HCT116 (cell line): ENCODE measurements at regions not wholly inside any gene's neighbourhood (a gene's known extent, or its start where the extent isn't known, plus 50 kb on each side); places are given as distances from the start of the nearest gene placed in this dataset.

Experiments used
- ATAC-seq: fragments of 200-7000 bp; cut with Tn5 transposase; 2 replicates; pipeline ENCODE4 v1.9.1; 2020; ENCODE audit warnings: mild to moderate bottlenecking, moderate library complexity
- BruUV-seq: library from RNA; stranded (reverse); fragments of 400-500 nt; replicated peaks from 2 replicates; lab custom pipeline; 2021; lab: Mats Ljungman, UMichigan
- CTCF ChIA-PET: fragments of 300-600 bp; sonication (Branson Sonifier 250); formaldehyde crosslinking; loops from one replicate; lab custom pipeline; 2021; ENCODE audit warnings: antibody characterized with exemption; lab: Charles Lee
- POLR2A ChIA-PET: fragments of 300-600, 350-600 bp; sonication (Branson Sonifier 250); formaldehyde crosslinking; loops from one replicate; lab custom pipeline; 2021; ENCODE audit warnings: antibody characterized with exemption; lab: Charles Lee
- RAD21 ChIA-PET, 2 experiments: fragments of 300-600 bp; sonication (Branson Sonifier 250); formaldehyde crosslinking; loops; one replicate each; lab custom pipeline; 2023; ENCODE audit warnings: low total read pairs in 2 of 2; ENCODE audit not compliant: uncharacterized antibody in 2 of 2, unreplicated experiment in 2 of 2, low non-redundant PET in 1 of 2; lab: Charles Lee
- DNase-seq: peaks from one replicate; pipeline ENCODE4 v3.0.0-alpha.2; 2010; ENCODE audit warnings: low read depth, low spot score
- H2AFZ ChIP-seq: fragments of 200-600 bp; shearing (Covaris generic), sonication (generic); 2 replicates; pipeline ENCODE4 v1.6.1; 2017; ENCODE audit warnings: low read depth, mixed run types, mixed read lengths, antibody characterized with exemption, low read length; ENCODE audit not compliant: poor library complexity, severe bottlenecking
- H3K27ac ChIP-seq: 2 replicates; pipeline ENCODE4 v1.5.1; 2012; ENCODE audit warnings: low read depth, low read length
- H3K27me3 ChIP-seq: fragments of 200-600 bp; sonication (generic); 2 replicates; pipeline ENCODE4 v1.6.1; 2016; ENCODE audit warnings: mixed run types, low read length, mixed read lengths; ENCODE audit not compliant: insufficient read depth
- H3K36me3 ChIP-seq, 2 experiments: fragments of 200-500 bp in 1 of 2; fragments of 200-600 bp in 1 of 2; sonication (Bioruptor generic) in 1 of 2; sonication (generic) in 1 of 2; 2 replicates each; pipeline versions ENCODE4 v1.5.1 to v1.6.1; 2014 to 2016; ENCODE audit warnings: low read length in 2 of 2, inconsistent platforms in 1 of 2, mixed read lengths in 1 of 2, mixed run types in 1 of 2; ENCODE audit not compliant: insufficient read depth in 2 of 2, control insufficient read depth in 1 of 2
- H3K4me1 ChIP-seq, 2 experiments: fragments of 200-600 bp in 1 of 2; sonication (generic) in 1 of 2; 2 replicates each; pipeline versions ENCODE4 v1.5.1 to v1.6.1; 2012 to 2017; ENCODE audit warnings: low read length in 2 of 2, inconsistent platforms in 1 of 2, mild to moderate bottlenecking in 1 of 2, mixed read lengths in 1 of 2, mixed run types in 1 of 2, moderate library complexity in 1 of 2; ENCODE audit not compliant: insufficient read depth in 2 of 2, control insufficient read depth in 1 of 2
- H3K4me2 ChIP-seq: fragments of 200-600 bp; sonication (generic); 2 replicates; pipeline ENCODE4 v1.6.1; 2017; ENCODE audit warnings: mixed run types, low read length, mixed read lengths
- H3K4me3 ChIP-seq, 2 experiments: fragments of 200-600 bp in 1 of 2; sonication (generic) in 1 of 2; replicated peaks in 1 of 2; 2 replicates each; pipeline ENCODE4 v1.5.1; 2011 to 2016; ENCODE audit warnings: low read length in 2 of 2, control low read depth in 1 of 2, low read depth in 1 of 2, mild to moderate bottlenecking in 1 of 2, mixed read lengths in 1 of 2, mixed run types in 1 of 2
- H3K79me2 ChIP-seq: fragments of 200-600 bp; sonication (generic); 2 replicates; pipeline ENCODE4 v1.6.1; 2017; ENCODE audit warnings: mild to moderate bottlenecking, mixed run types, low read length, moderate library complexity, mixed read lengths; ENCODE audit not compliant: insufficient read depth
- H3K9ac ChIP-seq: fragments of 200-600 bp; sonication (generic); 2 replicates; pipeline ENCODE4 v1.6.1; 2016; ENCODE audit warnings: low read length, mixed read lengths
- H3K9me2 ChIP-seq: fragments of 200-600 bp; sonication (generic), shearing (Covaris generic); 2 replicates; pipeline ENCODE4 v1.6.1; 2017; ENCODE audit warnings: mixed run types, mild to moderate bottlenecking, moderate library complexity; ENCODE audit not compliant: insufficient read depth
- H3K9me3 ChIP-seq, 2 experiments: fragments of 200-500 bp in 1 of 2; fragments of 200-600 bp in 1 of 2; sonication (Bioruptor generic) in 1 of 2; sonication (generic) in 1 of 2; 2 replicates each; pipeline ENCODE4 v1.6.1; 2014 to 2017; ENCODE audit warnings: low read length in 2 of 2, mixed read lengths in 2 of 2, inconsistent platforms in 1 of 2, low read depth in 1 of 2, mild to moderate bottlenecking in 1 of 2, mixed run types in 1 of 2, moderate library complexity in 1 of 2; ENCODE audit not compliant: control insufficient read depth in 1 of 2, insufficient read depth in 1 of 2
- H4K20me1 ChIP-seq: fragments of 200-600 bp; sonication (generic), shearing (Covaris generic); 2 replicates; pipeline ENCODE4 v1.6.1; 2017; ENCODE audit warnings: mixed run types, mild to moderate bottlenecking, moderate library complexity; ENCODE audit not compliant: insufficient read depth
- CBX3 ChIP-seq: IDR thresholded peaks from 2 replicates; pipeline ENCODE4 v1.6.1; 2012; ENCODE audit warnings: low read depth
- ELF1 ChIP-seq: IDR thresholded peaks from 2 replicates; pipeline ENCODE4 v1.6.1; 2012; ENCODE audit warnings: low read depth, borderline replicate concordance
- EZH2 ChIP-seq: fragments of 200-600 bp; sonication (generic); IDR thresholded peaks from 2 replicates; pipeline ENCODE4 v1.6.1; 2017; ENCODE audit warnings: antibody characterized with exemption, mixed run types
- EZH2phosphoT487 ChIP-seq: fragments of 200-600 bp; IDR thresholded peaks from 2 replicates; pipeline ENCODE4 v1.6.1; 2018; ENCODE audit warnings: antibody characterized with exemption, borderline replicate concordance
- MAX ChIP-seq: IDR thresholded peaks from 2 replicates; pipeline ENCODE4 v1.6.1; 2012
- POLR2A ChIP-seq: IDR thresholded peaks from 2 replicates; pipeline ENCODE4 v1.7.0; 2011; ENCODE audit warnings: borderline replicate concordance; ENCODE audit not compliant: insufficient read depth, insufficient read length; ENCODE audit errors: extremely low read depth
- POLR2AphosphoS5 ChIP-seq: IDR thresholded peaks from 2 replicates; pipeline ENCODE4 v1.6.1; 2011; ENCODE audit warnings: mild to moderate bottlenecking, low read depth, low read length, moderate library complexity
- SIN3A ChIP-seq: IDR thresholded peaks from 2 replicates; pipeline ENCODE4 v1.6.1; 2012; ENCODE audit warnings: low read depth
- SP1 ChIP-seq: IDR thresholded peaks from 2 replicates; pipeline ENCODE4 v1.6.1; 2012; ENCODE audit warnings: low read depth
- SRF ChIP-seq: IDR thresholded peaks from 2 replicates; pipeline ENCODE4 v1.6.1; 2012; ENCODE audit warnings: low read depth
- YY1 ChIP-seq: IDR thresholded peaks from 2 replicates; pipeline ENCODE4 v1.6.1; 2011; ENCODE audit warnings: low read length, low read depth, moderate library complexity, mild to moderate bottlenecking; ENCODE audit not compliant: insufficient replicate concordance; ENCODE audit errors: extremely low read depth
- ZBTB33 ChIP-seq: IDR thresholded peaks from 2 replicates; pipeline ENCODE4 v1.6.1; 2011; ENCODE audit warnings: mild to moderate bottlenecking, low read length, moderate library complexity; ENCODE audit not compliant: insufficient replicate concordance; ENCODE audit errors: extremely low read depth
- ZNF274 ChIP-seq: fragments of 200-500 bp; sonication (Bioruptor generic); IDR thresholded peaks from 2 replicates; pipeline ENCODE4 v1.6.1; 2014; ENCODE audit warnings: mild to moderate bottlenecking, low read depth, low read length, inconsistent platforms
- intact Hi-C: fragments of 100-400 bp; cut with micrococcal nuclease; formaldehyde crosslinking; loops from 2 replicates; pipeline ENCODE4 v1.10.0; 2022
- TF ChIP-seq, protein P1 (sequence below): IDR thresholded peaks from 2 replicates; pipeline ENCODE4 v1.6.1; 2012
- TF ChIP-seq, protein P2 (sequence below): IDR thresholded peaks from 2 replicates; pipeline ENCODE4 v1.6.1; 2012; ENCODE audit warnings: low read depth

GRCh38 chr1:101455166-101455565, 218.3 kb downstream of the S1PR1 start:
- no peak overlapping the region for H3K4me2 ChIP-seq
- CTCF ChIA-PET, result interaction anchor here (0.9 to 1.2 kb wide), 2 partner anchors 11 to 146 kb away, joined by 3 to 5 read pairs; no protein-coding TSS in a partner anchor
- H3K9me2 ChIP-seq, result no peaks in the 10 kb centered on the region
- no peaks in the 10 kb centered on the region for H3K27me3 ChIP-seq
- H3K79me2 ChIP-seq, result no peaks in the 10 kb centered on the region
- H3K4me3 ChIP-seq, result no peak overlapping the region
- H3K27ac ChIP-seq, result no peak overlapping the region
- no peak for ATAC-seq
- H2AFZ ChIP-seq, result no peak overlapping the region
- no peak for TF ChIP-seq EZH2phosphoT487
- TF ChIP-seq YY1, result no peak
- TF ChIP-seq, protein P1, sequence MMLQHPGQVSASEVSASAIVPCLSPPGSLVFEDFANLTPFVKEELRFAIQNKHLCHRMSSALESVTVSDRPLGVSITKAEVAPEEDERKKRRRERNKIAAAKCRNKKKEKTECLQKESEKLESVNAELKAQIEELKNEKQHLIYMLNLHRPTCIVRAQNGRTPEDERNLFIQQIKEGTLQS, result no peak
- no peak for TF ChIP-seq ELF1
- no peak for TF ChIP-seq SP1
- TF ChIP-seq EZH2, result no peak
- TF ChIP-seq CBX3, result no peak
- no peak for TF ChIP-seq SIN3A
- no peak for TF ChIP-seq POLR2AphosphoS5
- POLR2A ChIA-PET, result no interaction called here
- BruUV-seq, result no TSS peak
- no peak for DNase-seq
- H4K20me1 ChIP-seq, result no peaks in the 10 kb centered on the region
- H3K9ac ChIP-seq, result no peak overlapping the region
- H3K4me1 ChIP-seq, result no peaks in the 10 kb centered on the region
- RAD21 ChIA-PET, result no interaction called here
- no peaks in the 10 kb centered on the region for H3K36me3 ChIP-seq
- no peaks in the 10 kb centered on the region for H3K9me3 ChIP-seq
- intact Hi-C loops, result no loop called here

DNA sequence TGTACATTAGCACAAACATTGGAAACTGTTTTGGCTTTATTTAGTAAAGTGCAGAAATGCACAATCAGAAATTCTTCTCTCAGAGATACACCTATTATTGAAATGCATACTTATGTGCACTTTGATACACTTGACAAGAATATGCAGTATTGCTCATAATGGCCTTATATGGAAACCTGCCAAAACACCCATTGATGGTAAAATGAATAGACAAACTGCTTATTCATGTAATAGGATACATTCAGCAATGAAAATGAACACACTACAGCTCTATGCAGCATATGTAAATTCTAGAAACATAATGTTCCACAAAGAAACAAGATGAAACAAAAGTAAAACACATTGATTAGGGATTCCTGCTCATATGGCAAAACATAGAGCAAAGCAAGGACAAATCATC, 223.9 kb downstream of the S1PR1 start:
- Histone ChIP-seq H3K4me1 (no peaks in the 10 kb centered on the region), H2AFZ (no peak overlapping the region), H3K9me2 (no peaks in the 10 kb centered on the region), H3K4me3 (no peak overlapping the region), H3K9me3 (no peaks in the 10 kb centered on the region), H3K27me3 (no peaks in the 10 kb centered on the region), H3K36me3 (no peaks in the 10 kb centered on the region), H4K20me1 (no peaks in the 10 kb centered on the region), H3K79me2 (no peaks in the 10 kb centered on the region), H3K27ac (no peak overlapping the region), H3K4me2 (no peak overlapping the region), H3K9ac (no peak overlapping the region)
- intact Hi-C loops, result no loop called here
- ATAC-seq, result no peak
- DNase-seq, result no peak
- BruUV-seq, result no TSS peak
- ChIA-PET CTCF (no interaction called here), POLR2A (no interaction called here), RAD21 (no interaction called here)
- no peak for TF ChIP-seq ZNF274
- TF ChIP-seq POLR2A, result no peak
- no peak for TF ChIP-seq EZH2phosphoT487
- TF ChIP-seq SRF, result no peak
- TF ChIP-seq ZBTB33, result no peak
- TF ChIP-seq, protein P2, sequence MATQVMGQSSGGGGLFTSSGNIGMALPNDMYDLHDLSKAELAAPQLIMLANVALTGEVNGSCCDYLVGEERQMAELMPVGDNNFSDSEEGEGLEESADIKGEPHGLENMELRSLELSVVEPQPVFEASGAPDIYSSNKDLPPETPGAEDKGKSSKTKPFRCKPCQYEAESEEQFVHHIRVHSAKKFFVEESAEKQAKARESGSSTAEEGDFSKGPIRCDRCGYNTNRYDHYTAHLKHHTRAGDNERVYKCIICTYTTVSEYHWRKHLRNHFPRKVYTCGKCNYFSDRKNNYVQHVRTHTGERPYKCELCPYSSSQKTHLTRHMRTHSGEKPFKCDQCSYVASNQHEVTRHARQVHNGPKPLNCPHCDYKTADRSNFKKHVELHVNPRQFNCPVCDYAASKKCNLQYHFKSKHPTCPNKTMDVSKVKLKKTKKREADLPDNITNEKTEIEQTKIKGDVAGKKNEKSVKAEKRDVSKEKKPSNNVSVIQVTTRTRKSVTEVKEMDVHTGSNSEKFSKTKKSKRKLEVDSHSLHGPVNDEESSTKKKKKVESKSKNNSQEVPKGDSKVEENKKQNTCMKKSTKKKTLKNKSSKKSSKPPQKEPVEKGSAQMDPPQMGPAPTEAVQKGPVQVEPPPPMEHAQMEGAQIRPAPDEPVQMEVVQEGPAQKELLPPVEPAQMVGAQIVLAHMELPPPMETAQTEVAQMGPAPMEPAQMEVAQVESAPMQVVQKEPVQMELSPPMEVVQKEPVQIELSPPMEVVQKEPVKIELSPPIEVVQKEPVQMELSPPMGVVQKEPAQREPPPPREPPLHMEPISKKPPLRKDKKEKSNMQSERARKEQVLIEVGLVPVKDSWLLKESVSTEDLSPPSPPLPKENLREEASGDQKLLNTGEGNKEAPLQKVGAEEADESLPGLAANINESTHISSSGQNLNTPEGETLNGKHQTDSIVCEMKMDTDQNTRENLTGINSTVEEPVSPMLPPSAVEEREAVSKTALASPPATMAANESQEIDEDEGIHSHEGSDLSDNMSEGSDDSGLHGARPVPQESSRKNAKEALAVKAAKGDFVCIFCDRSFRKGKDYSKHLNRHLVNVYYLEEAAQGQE, result no peak
- TF ChIP-seq ELF1, result no peak
- TF ChIP-seq MAX, result no peak
- no peak for TF ChIP-seq POLR2AphosphoS5
